ENCODE measurements at regions not wholly inside any gene's neighbourhood (a gene's known extent, or its start where the extent isn't known, plus 50 kb on each side); places are given as distances from the start of the nearest gene placed in this dataset.

DNA sequence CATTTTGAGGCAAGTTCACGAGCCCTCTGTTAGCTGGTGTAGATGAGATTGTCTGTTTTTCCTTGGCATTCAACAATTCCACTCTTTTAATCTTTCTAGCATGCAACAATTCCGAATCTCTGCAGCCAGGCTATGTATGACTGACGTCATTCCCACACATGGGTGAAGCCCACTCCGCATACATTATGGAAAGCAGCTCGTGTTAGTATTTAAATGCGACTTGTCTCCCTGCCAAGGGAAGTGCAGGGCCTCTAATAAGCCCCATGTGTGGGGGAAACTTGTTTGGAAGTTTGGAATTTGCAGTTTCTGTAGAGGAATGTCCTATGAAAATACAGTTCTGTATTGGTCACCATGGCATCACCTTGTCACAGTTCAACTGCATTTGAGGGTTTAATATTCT is 146.0 kb upstream of the FBXL7 start:
- peak in 2 of 6 donors; percentile 51 to 78 for DNase-seq (ENCODE audit: low read depth in 4 of 6, low spot score in 6 of 6)
- Histone ChIP-seq H3K9me3 (ENCODE audit: control insufficient read depth, insufficient read depth, low read length) (no peaks in the 10 kb centered on the region), H3K27me3 (ENCODE audit: control insufficient read depth, insufficient read depth, low read length) (no peaks in the 10 kb centered on the region), H3K4me3 (ENCODE audit: low read depth, low read length) (no peak overlapping the region), H3K27ac (ENCODE audit: low read depth, low read length) (no peak overlapping the region), H3K4me1 (ENCODE audit: control insufficient read depth, insufficient read depth, low read length) (no peaks in the 10 kb centered on the region), H3K36me3 (ENCODE audit: control insufficient read depth, insufficient read depth, low read length) (no peaks in the 10 kb centered on the region)
- WGBS (ENCODE audit: insufficient coverage), result 29% methylated on average over 5 of the region's 6 CpGs

DNA sequence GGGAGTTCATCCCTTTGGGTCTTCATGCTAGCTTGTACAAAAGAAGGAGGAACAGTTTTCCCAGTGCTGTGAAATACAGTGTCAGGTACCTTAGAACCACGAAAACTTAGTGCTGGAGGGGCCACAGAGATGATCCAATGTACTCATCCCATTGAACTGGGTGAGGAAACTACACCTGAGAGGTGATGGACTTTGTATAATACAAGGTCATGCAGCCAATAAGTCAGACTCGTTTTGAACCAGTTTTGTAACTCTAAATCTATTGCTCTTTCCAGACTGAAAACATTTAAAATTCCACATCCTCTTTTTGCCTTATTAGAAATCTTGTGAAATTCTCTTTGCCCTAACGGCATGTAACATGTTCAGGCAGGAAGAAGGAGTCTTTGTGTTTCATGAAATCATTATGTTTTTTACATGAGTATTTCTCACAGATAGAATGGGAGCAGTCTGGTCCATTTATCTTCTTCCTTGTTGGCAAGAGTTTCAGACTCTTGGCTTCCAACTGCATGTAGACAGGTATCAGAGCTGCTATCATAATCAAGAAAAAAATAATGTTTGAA is 146.8 kb upstream of the FBXL7 start:
- Histone ChIP-seq H3K4me1 (ENCODE audit: control insufficient read depth, insufficient read depth, low read length) (no peaks in the 10 kb centered on the region), H3K9me3 (ENCODE audit: control insufficient read depth, insufficient read depth, low read length) (no peaks in the 10 kb centered on the region), H3K36me3 (ENCODE audit: control insufficient read depth, insufficient read depth, low read length) (no peaks in the 10 kb centered on the region), H3K27me3 (ENCODE audit: control insufficient read depth, insufficient read depth, low read length) (no peaks in the 10 kb centered on the region), H3K27ac (ENCODE audit: low read depth, low read length) (no peak overlapping the region), H3K4me3 (ENCODE audit: low read depth, low read length) (no peak overlapping the region)
- WGBS (ENCODE audit: insufficient coverage), result 100% methylated on average over 1 of the region's 3 CpGs
- no peak for DNase-seq (ENCODE audit: low read depth in 4 of 6, low spot score in 6 of 6)

- Histone ChIP-seq H3K4me3 (ENCODE audit: low read depth, low read length) (no peak overlapping the region), H3K36me3 (ENCODE audit: control insufficient read depth, insufficient read depth, low read length) (no peaks in the 10 kb centered on the region), H3K27me3 (ENCODE audit: control insufficient read depth, insufficient read depth, low read length) (no peaks in the 10 kb centered on the region), H3K27ac (ENCODE audit: low read depth, low read length) (no peak overlapping the region), H3K9me3 (ENCODE audit: control insufficient read depth, insufficient read depth, low read length) (no peaks in the 10 kb centered on the region), H3K4me1 (ENCODE audit: control insufficient read depth, insufficient read depth, low read length) (no peaks in the 10 kb centered on the region)
- no peak for DNase-seq (ENCODE audit: low read depth in 4 of 6, low spot score in 6 of 6)
- no CpG with 5 or more reads among the region's 1 CpG for WGBS (ENCODE audit: insufficient coverage)
Observed at GRCh38 chr5:15350614-15351013, 149.4 kb upstream of the FBXL7 start.

DNA sequence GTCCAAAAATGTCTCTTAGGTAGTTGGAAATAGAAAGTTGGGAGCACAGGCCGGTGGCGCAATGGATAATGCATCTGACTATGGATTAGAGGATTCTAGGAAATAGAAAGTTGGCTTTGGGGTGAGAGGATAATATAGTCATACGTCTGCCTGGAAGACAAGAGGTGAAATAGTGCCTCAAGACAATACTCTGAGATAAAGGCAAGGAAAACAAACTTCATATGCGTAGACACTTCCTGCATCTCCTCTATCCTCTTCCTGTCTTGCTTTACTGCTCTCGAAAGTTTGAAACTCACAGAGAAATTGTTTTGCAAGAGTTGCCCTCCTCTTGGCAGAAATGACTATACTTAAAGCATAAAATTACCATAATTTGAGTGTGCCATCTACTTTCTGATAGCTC is 153.2 kb upstream of the FBXL7 start:
- H3K36me3 ChIP-seq (ENCODE audit: control insufficient read depth, insufficient read depth, low read length), result no peaks in the 10 kb centered on the region
- WGBS (ENCODE audit: insufficient coverage), result 94% methylated on average over 3 of the region's 5 CpGs

DNA sequence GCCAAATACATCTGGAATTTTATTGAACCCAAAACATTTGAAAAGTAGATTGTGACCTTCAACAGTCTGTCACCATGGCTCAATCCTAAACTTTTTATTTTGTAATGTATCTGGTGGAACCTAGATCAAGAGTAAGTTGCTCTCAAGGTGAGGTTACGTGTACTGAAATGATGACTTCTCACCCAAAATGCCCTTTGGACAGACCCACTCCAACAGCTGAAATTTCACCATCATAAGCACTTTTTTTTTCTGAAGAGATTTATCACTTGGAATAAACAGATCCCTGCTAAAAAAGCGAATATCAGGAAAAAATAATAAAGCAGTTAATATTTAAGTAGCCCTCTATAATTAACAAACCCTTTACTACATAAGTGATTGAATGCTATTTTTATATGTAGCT is 155.0 kb upstream of the FBXL7 start:
- Histone ChIP-seq H3K27me3 (ENCODE audit: control insufficient read depth, insufficient read depth, low read length) (no peaks in the 10 kb centered on the region), H3K4me3 (ENCODE audit: low read depth, low read length) (no peak overlapping the region), H3K36me3 (ENCODE audit: control insufficient read depth, insufficient read depth, low read length) (no peaks in the 10 kb centered on the region), H3K27ac (ENCODE audit: low read depth, low read length) (no peak overlapping the region), H3K4me1 (ENCODE audit: control insufficient read depth, insufficient read depth, low read length) (no peaks in the 10 kb centered on the region), H3K9me3 (ENCODE audit: control insufficient read depth, insufficient read depth, low read length) (no peaks in the 10 kb centered on the region)
- no CpG with 5 or more reads among the region's 2 CpGs for WGBS (ENCODE audit: insufficient coverage)
- DNase-seq (ENCODE audit: low read depth in 4 of 6, low spot score in 6 of 6), result no peak

More for the DNA sequence above, 153.2 kb upstream of the FBXL7 start:
- Histone ChIP-seq H3K9me3 (ENCODE audit: control insufficient read depth, insufficient read depth, low read length) (no peaks in the 10 kb centered on the region), H3K4me1 (ENCODE audit: control insufficient read depth, insufficient read depth, low read length) (no peaks in the 10 kb centered on the region), H3K27me3 (ENCODE audit: control insufficient read depth, insufficient read depth, low read length) (no peaks in the 10 kb centered on the region), H3K27ac (ENCODE audit: low read depth, low read length) (no peak overlapping the region), H3K4me3 (ENCODE audit: low read depth, low read length) (no peak overlapping the region)
- no peak for DNase-seq (ENCODE audit: low read depth in 4 of 6, low spot score in 6 of 6)

DNA sequence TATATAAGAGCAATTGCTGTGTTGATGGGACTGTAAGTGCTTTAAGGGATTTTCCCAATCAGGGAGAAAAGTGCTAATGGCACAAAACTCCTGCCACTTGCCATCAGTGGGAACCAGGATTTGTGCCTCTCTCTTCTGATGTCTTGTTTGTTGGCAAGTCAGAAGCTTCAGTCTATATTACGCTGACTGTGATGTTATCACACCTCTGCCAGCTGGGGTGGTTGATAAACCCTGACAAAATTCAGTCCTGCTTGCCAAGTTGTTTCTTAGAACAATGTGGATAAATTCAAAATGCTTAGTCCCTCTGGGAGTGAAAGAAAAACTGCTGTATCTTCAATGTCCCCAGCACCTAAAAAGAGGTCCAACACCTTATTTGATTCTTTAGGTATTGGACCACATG is 161.4 kb upstream of the FBXL7 start:
- Histone ChIP-seq H3K36me3 (ENCODE audit: control insufficient read depth, insufficient read depth, low read length) (no peaks in the 10 kb centered on the region), H3K27me3 (ENCODE audit: control insufficient read depth, insufficient read depth, low read length) (no peaks in the 10 kb centered on the region), H3K9me3 (ENCODE audit: control insufficient read depth, insufficient read depth, low read length) (no peaks in the 10 kb centered on the region), H3K4me3 (ENCODE audit: low read depth, low read length) (no peak overlapping the region), H3K4me1 (ENCODE audit: control insufficient read depth, insufficient read depth, low read length) (no peaks in the 10 kb centered on the region), H3K27ac (ENCODE audit: low read depth, low read length) (no peak overlapping the region)
- DNase-seq (ENCODE audit: low read depth in 4 of 6, low spot score in 6 of 6), result peak in 1 of 6 donors; percentile 21
- 75% methylated on average over 1 of the region's 1 CpG for WGBS (ENCODE audit: insufficient coverage)

DNA sequence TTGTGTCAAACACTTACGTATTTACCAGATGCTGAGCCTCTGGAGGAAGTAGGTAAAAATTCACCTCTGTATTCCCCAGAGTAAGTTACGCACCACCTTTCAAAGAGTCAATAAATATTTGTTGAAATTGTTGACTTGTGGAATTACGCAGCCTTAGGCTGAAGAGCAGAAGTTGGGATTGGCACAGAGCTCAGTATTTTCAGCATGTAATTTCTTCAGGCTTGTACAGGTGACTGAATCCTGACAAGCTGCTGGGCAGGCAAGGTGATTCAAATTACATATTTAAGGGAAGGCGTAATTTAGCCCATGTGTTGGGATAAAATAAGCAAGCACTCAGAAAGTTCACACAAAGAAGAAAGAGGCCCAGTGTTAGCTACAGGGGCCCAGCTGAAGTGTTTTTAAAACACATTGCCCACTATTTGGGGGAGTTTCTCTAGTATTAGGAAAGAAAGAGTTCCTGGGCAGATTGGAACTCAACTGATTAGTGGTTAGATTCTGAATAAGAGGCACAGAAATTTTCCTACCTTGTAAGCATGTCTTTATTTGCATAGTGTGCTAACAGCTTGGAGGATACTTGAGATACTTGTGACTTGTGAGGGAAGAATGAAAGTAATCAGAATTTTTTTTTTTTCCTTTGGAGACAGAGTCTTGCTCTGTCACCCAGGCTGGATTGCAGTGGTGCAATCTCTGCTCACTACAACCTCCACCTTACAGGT is 165.3 kb upstream of the FBXL7 start:
- no peaks in the 10 kb centered on the region for H3K9me3 ChIP-seq (ENCODE audit: control insufficient read depth, insufficient read depth, low read length)
- H3K27me3 ChIP-seq (ENCODE audit: control insufficient read depth, insufficient read depth, low read length), result no peaks in the 10 kb centered on the region
- no peaks in the 10 kb centered on the region for H3K36me3 ChIP-seq (ENCODE audit: control insufficient read depth, insufficient read depth, low read length)
- WGBS (ENCODE audit: insufficient coverage), result 93% methylated on average over 3 of the region's 4 CpGs
- H3K4me3 ChIP-seq (ENCODE audit: low read depth, low read length), result no peak overlapping the region
- no peaks in the 10 kb centered on the region for H3K4me1 ChIP-seq (ENCODE audit: control insufficient read depth, insufficient read depth, low read length)
- DNase-seq (ENCODE audit: low read depth in 4 of 6, low spot score in 6 of 6), result no peak
- no peak overlapping the region for H3K27ac ChIP-seq (ENCODE audit: low read depth, low read length)

DNA sequence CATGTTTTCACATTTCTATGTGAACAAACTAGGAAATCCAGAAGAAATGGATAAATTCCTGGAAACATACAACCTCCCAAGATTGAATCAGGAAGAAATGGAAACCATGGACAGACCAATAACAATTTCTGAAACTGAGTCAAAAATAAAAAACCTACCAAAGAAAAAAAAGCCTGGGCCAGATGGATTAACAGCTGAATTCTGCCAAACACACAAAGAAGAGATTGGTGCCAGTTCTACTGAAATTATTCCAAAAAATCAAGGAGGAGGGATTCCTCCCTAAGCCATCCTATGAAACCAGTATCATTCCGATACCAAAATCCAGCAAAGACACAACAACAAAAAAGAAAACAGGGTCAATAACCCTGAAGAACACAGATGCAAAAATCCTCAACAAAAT is 166.9 kb upstream of the FBXL7 start:
- no CpG with 5 or more reads among the region's 1 CpG for WGBS (ENCODE audit: insufficient coverage)
- Histone ChIP-seq H3K27ac (ENCODE audit: low read depth, low read length) (no peak overlapping the region), H3K27me3 (ENCODE audit: control insufficient read depth, insufficient read depth, low read length) (no peaks in the 10 kb centered on the region), H3K4me1 (ENCODE audit: control insufficient read depth, insufficient read depth, low read length) (no peaks in the 10 kb centered on the region), H3K36me3 (ENCODE audit: control insufficient read depth, insufficient read depth, low read length) (no peaks in the 10 kb centered on the region), H3K9me3 (ENCODE audit: control insufficient read depth, insufficient read depth, low read length) (no peaks in the 10 kb centered on the region), H3K4me3 (ENCODE audit: low read depth, low read length) (no peak overlapping the region)
- peak in 1 of 6 donors; percentile 53 for DNase-seq (ENCODE audit: low read depth in 4 of 6, low spot score in 6 of 6)

DNA sequence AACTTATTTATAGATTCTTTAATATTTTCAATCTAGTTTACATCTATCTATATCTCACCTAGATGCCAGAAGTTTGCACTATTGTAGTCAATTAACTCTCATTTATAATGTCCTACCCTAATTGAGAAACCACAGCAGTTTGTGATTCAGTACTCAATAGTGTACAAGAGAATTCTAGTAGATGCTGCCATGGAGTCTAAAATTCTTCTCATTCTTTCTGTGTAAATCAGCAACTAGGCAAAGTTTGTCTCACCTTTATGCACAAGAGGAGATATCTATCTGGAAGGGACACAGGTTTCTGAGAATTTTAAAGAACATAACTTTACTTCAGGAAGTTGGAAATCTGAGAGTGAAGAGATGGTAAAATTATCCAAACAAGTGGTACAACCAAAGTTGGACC is 173.0 kb upstream of the FBXL7 start:
- no peak overlapping the region for H3K4me3 ChIP-seq (ENCODE audit: low read depth, low read length)
- no peak for DNase-seq (ENCODE audit: low read depth in 4 of 6, low spot score in 6 of 6)
- H3K36me3 ChIP-seq (ENCODE audit: control insufficient read depth, insufficient read depth, low read length), result no peaks in the 10 kb centered on the region
- H3K27me3 ChIP-seq (ENCODE audit: control insufficient read depth, insufficient read depth, low read length), result no peaks in the 10 kb centered on the region
- no peaks in the 10 kb centered on the region for H3K4me1 ChIP-seq (ENCODE audit: control insufficient read depth, insufficient read depth, low read length)
- H3K9me3 ChIP-seq (ENCODE audit: control insufficient read depth, insufficient read depth, low read length), result no peaks in the 10 kb centered on the region
- H3K27ac ChIP-seq (ENCODE audit: low read depth, low read length), result no peak overlapping the region

- no peaks in the 10 kb centered on the region for H3K4me1 ChIP-seq (ENCODE audit: control insufficient read depth, insufficient read depth, low read length)
- H3K9me3 ChIP-seq (ENCODE audit: control insufficient read depth, insufficient read depth, low read length), result no peaks in the 10 kb centered on the region
- no peaks in the 10 kb centered on the region for H3K27me3 ChIP-seq (ENCODE audit: control insufficient read depth, insufficient read depth, low read length)
- peak in 1 of 6 donors; percentile 16 for DNase-seq (ENCODE audit: low read depth in 4 of 6, low spot score in 6 of 6)
- WGBS (ENCODE audit: insufficient coverage), result 80% methylated on average over 1 of the region's 4 CpGs
- no peak overlapping the region for H3K4me3 ChIP-seq (ENCODE audit: low read depth, low read length)
- no peaks in the 10 kb centered on the region for H3K36me3 ChIP-seq (ENCODE audit: control insufficient read depth, insufficient read depth, low read length)
- H3K27ac ChIP-seq (ENCODE audit: low read depth, low read length), result no peak overlapping the region
Observed at GRCh38 chr5:15326471-15326870, 173.5 kb upstream of the FBXL7 start.

Data from spinal cord (tissue), 9 donors.